AG10803 (cell line): ENCODE measurements at regions not wholly inside any gene's neighbourhood (a gene's known extent, or its start where the extent isn't known, plus 50 kb on each side); places are given as distances from the start of the nearest gene placed in this dataset.
"Not testable (repeated sequence)": the region's sequence is repeated elsewhere in the genome, so short reads cannot be mapped to it uniquely, and the experiment has no call there.

Experiments
- DNase-seq: peaks from one replicate; pipeline ENCODE4 v3.0.0; 2010; ENCODE audit warnings: low read depth
- H3K4me3 ChIP-seq: 2 replicates; pipeline ENCODE4 v1.5.1; 2011; ENCODE audit warnings: mild to moderate bottlenecking, low read length, control low read depth
- TF ChIP-seq, protein P1 (sequence below): conservative IDR thresholded peaks from 2 replicates; pipeline ENCODE4 v1.5.1; 2011; ENCODE audit warnings: mild to moderate bottlenecking, low read length, control low read depth, inconsistent platforms

DNA sequence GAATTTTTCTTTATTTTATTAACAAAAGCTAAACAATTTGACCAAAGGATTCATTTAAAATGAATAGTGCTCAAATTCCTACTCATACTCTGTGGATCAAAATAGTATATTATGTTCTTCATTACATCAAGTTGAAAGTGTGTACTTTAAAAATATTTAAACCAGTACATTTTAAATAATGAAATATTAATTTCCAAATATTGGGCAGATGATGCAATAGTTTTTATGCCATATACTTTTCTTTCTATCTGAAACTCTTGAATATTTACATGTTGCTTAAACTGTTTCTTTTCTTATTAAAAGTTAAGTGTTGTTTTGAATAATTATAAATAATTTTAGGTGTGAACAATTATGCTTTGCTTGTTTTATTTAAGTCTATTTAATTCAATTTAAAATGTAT lies 144.7 kb upstream of the TMPRSS15 start:
- no peak for DNase-seq
- no peak overlapping the region for H3K4me3 ChIP-seq
- TF ChIP-seq, protein P1, sequence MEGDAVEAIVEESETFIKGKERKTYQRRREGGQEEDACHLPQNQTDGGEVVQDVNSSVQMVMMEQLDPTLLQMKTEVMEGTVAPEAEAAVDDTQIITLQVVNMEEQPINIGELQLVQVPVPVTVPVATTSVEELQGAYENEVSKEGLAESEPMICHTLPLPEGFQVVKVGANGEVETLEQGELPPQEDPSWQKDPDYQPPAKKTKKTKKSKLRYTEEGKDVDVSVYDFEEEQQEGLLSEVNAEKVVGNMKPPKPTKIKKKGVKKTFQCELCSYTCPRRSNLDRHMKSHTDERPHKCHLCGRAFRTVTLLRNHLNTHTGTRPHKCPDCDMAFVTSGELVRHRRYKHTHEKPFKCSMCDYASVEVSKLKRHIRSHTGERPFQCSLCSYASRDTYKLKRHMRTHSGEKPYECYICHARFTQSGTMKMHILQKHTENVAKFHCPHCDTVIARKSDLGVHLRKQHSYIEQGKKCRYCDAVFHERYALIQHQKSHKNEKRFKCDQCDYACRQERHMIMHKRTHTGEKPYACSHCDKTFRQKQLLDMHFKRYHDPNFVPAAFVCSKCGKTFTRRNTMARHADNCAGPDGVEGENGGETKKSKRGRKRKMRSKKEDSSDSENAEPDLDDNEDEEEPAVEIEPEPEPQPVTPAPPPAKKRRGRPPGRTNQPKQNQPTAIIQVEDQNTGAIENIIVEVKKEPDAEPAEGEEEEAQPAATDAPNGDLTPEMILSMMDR = no peak

DNA sequence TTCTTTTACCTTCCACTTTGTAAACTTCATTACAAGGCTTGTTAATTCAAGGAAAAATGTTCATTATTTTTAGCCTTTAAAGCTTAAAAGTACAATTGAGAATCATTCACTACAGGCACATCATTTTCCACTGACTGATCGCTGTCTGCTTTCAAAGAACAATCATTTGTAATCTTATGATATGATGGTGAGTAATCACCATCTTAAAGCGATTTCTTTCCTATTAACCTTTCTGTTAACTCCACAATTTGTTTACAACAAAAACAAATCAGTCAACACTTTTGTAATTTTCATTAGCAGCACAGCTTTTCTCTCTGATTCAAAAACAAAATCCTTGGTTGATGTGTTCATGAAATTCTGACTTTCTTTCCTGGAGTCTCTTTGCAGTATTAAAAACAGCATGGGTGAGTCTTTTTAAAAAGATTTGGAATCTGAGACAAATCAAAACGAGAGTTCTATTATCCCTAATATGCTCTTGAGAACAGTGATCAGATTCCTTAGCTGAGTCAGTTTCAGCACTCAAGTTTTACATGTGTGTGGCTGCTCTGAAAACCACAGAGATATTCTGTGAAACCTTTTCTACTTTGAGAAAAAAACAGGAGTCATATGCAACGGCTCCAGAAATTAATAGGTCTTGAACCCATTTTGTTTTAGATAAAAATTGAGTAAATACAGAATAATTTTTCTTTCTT lies 145.8 kb upstream of the TMPRSS15 start:
- H3K4me3 ChIP-seq = no peak overlapping the region
- no peak for DNase-seq
- TF ChIP-seq, protein P1 = no peak

DNA sequence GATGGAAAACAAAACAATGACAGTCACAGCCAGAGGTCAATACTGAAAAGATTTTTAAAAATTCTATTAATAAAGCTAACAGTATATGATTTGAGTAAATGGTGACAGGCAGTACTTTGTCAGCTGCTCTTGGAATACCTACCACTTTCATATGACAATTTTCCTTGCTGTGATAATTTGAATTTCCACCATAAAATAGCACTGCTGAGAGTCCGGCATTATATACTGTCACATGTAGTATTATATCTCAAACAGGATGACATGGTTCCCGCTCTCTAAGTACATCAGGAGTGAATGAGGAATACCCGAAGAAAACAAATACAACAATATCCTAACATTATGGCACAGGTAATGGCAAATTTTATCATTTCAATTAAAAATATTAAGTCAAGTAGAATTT lies 146.8 kb upstream of the TMPRSS15 start:
- TF ChIP-seq, protein P1 = no peak
- H3K4me3 ChIP-seq = no peak overlapping the region
- DNase-seq = no peak

DNA sequence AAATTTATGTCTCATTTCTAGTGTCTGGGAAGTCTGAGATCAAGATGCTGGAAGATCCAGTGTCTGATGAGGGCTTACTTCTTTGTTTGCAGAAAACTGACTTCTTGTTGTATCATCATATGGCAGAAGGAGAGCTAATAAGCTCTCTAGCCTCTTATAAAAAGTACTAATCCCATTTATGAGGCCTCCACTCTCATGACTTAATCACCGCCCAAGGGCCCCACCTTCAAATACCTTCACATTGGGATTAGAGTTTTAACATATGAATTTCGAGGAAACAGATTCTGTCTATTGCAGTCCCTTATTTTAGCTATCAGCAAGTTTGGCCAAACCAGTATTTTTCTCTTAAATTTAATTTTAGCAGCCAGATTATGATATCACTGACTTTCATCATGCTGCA lies 150.2 kb upstream of the TMPRSS15 start:
- no peak for DNase-seq
- no peak overlapping the region for H3K4me3 ChIP-seq
- TF ChIP-seq, protein P1 = no peak

DNA sequence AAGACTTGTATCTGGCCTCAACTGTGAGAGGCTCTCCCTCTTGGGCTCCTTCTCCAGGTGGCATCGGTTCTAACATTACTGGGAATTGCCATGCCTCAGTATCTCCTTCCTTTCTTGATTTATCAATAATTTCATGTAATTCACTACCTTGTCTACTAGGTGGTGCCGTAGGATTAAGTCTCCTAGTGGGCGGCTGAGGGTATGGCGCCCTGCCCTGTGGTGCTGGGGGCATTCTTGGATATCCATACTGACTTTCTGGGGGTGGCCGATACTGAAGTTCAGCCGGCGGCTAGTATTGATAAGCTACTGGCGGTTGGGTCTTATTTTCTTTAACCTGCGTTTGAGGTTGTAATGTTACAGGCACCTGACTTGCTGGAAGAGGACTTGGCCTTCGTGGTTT lies 164.2 kb upstream of the TMPRSS15 start:
- H3K4me3 ChIP-seq, DNase-seq: not testable (repeated sequence)

DNA sequence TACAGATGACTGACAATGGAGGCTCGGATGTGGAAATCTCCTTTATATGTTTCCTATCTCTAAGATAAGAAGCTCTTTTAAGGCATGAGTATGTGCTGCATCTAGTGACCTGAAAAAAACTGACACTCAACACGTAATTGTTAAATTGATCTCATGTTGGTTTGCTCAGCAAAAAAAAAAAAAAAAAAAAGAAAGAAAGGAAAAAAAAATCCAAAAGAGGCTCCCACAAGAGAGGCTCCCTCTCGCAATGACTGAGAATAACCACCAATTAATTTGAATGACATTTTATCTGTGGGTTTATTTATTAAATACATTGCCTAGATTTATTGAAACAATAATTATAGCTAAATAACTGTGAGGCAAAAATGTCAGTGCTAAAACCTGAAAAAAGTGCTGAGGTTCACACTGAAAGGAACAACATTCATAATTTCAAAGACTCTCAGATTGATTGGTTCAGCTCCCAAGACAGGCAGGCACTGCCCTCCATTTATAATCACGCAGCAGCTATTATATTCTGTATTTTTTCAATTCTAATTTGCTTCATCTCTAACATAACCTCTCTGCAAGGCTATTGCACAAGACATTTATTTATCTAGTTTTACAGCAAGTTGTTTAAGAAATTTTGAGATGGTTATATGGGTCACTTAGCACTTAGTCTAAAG lies 184.5 kb upstream of the TMPRSS15 start:
- TF ChIP-seq, protein P1 = no peak
- no peak for DNase-seq
- no peak overlapping the region for H3K4me3 ChIP-seq

DNA sequence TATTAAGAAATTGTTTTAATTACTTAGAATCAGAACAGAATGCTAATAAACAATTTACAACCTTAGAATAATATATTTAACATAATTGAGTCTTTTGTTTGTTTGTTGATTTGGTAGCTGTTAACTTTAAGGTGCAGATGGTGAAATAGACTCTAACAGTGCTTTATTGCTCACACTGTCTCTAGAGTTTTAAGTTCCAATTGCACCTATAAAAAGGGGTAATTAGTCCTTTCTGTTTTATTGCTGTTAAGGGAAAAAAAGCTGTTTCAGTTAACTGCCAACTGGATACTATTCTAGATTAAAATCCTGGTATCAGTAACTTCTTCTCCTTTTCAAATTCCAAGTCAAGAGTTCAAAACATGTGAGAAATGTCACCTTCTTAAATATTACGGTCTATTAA lies 197.6 kb upstream of the TMPRSS15 start:
- no peak overlapping the region for H3K4me3 ChIP-seq
- TF ChIP-seq, protein P1 = no peak
- no peak for DNase-seq
